ENCODE measurements at regions not wholly inside any gene's neighbourhood (a gene's known extent, or its start where the extent isn't known, plus 50 kb on each side); places are given as distances from the start of the nearest gene placed in this dataset.

DNA sequence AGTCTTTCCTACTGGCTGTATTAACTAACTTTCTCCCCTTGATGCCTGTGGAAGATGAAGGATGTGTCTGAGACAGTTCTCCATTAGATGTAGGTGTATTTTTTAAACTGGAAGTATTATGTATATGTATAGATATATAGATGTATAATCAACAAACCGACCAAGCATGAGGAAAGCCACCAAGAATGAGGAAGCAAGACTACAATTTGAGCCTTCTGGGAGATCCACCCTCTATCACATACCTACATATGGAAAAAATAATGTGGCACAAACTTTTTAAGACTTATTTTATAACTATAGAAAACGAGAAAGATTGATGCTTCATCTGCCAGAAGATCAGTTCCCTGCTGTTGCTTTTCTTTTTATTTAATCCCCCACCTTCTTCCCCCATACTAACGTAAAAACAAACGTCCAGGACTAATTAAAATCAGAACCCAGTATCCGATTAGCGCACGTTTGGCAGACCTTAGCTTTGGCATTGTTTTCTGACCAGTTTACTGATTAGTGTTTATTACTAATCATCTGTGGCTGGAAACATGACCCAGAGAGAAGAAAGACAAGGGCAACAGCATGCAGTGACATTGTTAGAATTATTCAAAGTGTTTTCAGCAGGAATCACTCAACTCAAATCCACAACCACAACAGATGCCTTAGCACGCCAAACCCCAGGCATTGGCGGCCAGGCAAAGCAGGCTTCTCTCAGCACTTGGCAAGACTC, 490.2 kb downstream of the EBF1 start:
- CTCF ChIA-PET = no interaction called here
- in situ Hi-C loops (cut with MboI) = no loop called here

DNA sequence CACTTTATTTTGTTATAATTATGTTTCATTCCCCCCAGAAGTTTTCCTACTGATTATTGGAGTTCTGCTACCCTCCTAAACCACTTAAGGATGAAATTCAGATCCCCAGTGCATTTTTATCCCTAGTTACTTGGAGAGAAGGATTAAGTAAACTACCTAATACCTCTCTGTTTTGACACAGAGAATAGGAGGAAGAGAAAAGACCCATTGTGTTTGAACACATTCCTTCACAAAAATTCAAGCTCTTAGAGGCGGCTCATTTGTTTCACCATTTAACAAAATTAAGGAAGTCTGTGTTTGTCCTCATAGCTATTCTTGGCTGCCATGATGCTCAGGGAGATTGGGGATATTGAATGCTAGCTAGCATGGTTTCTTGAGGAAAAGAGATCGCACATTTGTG, 492.6 kb downstream of the EBF1 start:
- no TSS peak for BruUV-seq (replicated peaks)
- TF ChIP-seq EZH2 (IDR thresholded peaks at IDR 0.05; ENCODE audit: borderline replicate concordance, control insufficient read depth, low read depth, low read length) (no peak), STAT3 (IDR thresholded peaks at IDR 0.05; ENCODE audit: low read depth, low read length) (no peak), ZNF384 (IDR thresholded peaks at IDR 0.05; ENCODE audit: borderline replicate concordance, low read depth, low read length) (no peak), RFX5 (IDR thresholded peaks at IDR 0.05; ENCODE audit: low read depth, low read length) (no peak), MYC (IDR thresholded peaks at IDR 0.05; ENCODE audit: insufficient read depth, insufficient read length, insufficient replicate concordance, low read length, severe bottlenecking) (no peak), PAX8 (IDR thresholded peaks at IDR 0.05) (no peak), NR2C1 (IDR thresholded peaks at IDR 0.05) (no peak), FOXM1 (IDR thresholded peaks at IDR 0.05; ENCODE audit: low read depth, low read length) (no peak), MYB (IDR thresholded peaks at IDR 0.05; ENCODE audit: borderline replicate concordance, low read depth, low read length) (no peak), STAT1 (conservative IDR thresholded peaks at IDR 0.05) (no peak), IRF4 (IDR thresholded peaks at IDR 0.05; ENCODE audit: low read depth, low read length) (no peak), SREBF1 (IDR thresholded peaks at IDR 0.05; ENCODE audit: low read length) (no peak), RELA (IDR thresholded peaks at IDR 0.05; ENCODE audit: borderline replicate concordance, partially characterized antibody) (no peak)
- TF ChIP-seq, protein P1, sequence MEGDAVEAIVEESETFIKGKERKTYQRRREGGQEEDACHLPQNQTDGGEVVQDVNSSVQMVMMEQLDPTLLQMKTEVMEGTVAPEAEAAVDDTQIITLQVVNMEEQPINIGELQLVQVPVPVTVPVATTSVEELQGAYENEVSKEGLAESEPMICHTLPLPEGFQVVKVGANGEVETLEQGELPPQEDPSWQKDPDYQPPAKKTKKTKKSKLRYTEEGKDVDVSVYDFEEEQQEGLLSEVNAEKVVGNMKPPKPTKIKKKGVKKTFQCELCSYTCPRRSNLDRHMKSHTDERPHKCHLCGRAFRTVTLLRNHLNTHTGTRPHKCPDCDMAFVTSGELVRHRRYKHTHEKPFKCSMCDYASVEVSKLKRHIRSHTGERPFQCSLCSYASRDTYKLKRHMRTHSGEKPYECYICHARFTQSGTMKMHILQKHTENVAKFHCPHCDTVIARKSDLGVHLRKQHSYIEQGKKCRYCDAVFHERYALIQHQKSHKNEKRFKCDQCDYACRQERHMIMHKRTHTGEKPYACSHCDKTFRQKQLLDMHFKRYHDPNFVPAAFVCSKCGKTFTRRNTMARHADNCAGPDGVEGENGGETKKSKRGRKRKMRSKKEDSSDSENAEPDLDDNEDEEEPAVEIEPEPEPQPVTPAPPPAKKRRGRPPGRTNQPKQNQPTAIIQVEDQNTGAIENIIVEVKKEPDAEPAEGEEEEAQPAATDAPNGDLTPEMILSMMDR (IDR thresholded peaks at IDR 0.05 in 2 of 3, conservative IDR thresholded peaks at IDR 0.05 in 1 of 3; ENCODE audit: control insufficient read depth in 2 of 3, extremely low read depth in 1 of 3, insufficient read depth in 1 of 3, low read depth in 3 of 3, low read length in 3 of 3) = no peak
- TF ChIP-seq, protein P2, sequence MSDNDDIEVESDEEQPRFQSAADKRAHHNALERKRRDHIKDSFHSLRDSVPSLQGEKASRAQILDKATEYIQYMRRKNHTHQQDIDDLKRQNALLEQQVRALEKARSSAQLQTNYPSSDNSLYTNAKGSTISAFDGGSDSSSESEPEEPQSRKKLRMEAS (IDR thresholded peaks at IDR 0.05; ENCODE audit: low read depth, low read length) = no peak

More for the DNA sequence above, 490.2 kb downstream of the EBF1 start:
- Histone ChIP-seq H3K9me3 (replicated peaks; ENCODE audit: control insufficient read depth, insufficient read depth, low read length) (no peaks in the 10 kb centered on the region), H3K79me2 (ENCODE audit: control insufficient read depth, insufficient read depth, low read length) (no peaks in the 10 kb centered on the region), H3K4me3 (no peak overlapping the region), H3K27ac (ENCODE audit: control insufficient read depth, insufficient read depth) (no peak overlapping the region), H3K9ac (ENCODE audit: control insufficient read depth, insufficient read depth, low read length) (no peak overlapping the region), H3K27me3 (replicated peaks in 1 of 2; ENCODE audit: control insufficient read depth in 2 of 2, insufficient read depth in 2 of 2, low read length in 1 of 2) (no peaks in the 10 kb centered on the region), H3K36me3 (ENCODE audit: control insufficient read depth in 2 of 2, insufficient read depth in 2 of 2, low read length in 1 of 2) (no peaks in the 10 kb centered on the region), H3K4me1 (ENCODE audit: control insufficient read depth, insufficient read depth, low read length) (no peaks in the 10 kb centered on the region), H3K4me2 (ENCODE audit: control insufficient read depth, insufficient read depth) (no peak overlapping the region), H2AFZ (ENCODE audit: control insufficient read depth, low read depth, low read length) (no peak overlapping the region), H4K20me1 (ENCODE audit: control insufficient read depth, insufficient read depth) (no peaks in the 10 kb centered on the region)
- ChIA-PET RAD21 (ENCODE audit: unreplicated experiment) (no interaction called here), POLR2A (interaction anchor here (0.9 kb wide), 1 partner anchor 9 kb away, joined by 3 read pairs; no protein-coding TSS in a partner anchor), SMC1A (ENCODE audit: uncharacterized antibody, unreplicated experiment) (interaction anchor here (0.6 kb wide), 1 partner anchor 14 kb away, joined by 3 read pairs; no protein-coding TSS in a partner anchor)
- DNase-seq (ENCODE audit: low read depth, low spot score) = no peak
- intact Hi-C loops (cut with micrococcal nuclease; ENCODE audit: unreplicated experiment) = no loop called here
- ATAC-seq = no peak
- TF ChIP-seq HDAC2 (IDR thresholded peaks at IDR 0.05) (no peak), SUZ12 (IDR thresholded peaks at IDR 0.05; ENCODE audit: unreplicated experiment) (no peak), CHD4 (IDR thresholded peaks at IDR 0.05) (no peak), CEBPB (IDR thresholded peaks at IDR 0.05; ENCODE audit: borderline replicate concordance in 1 of 2, low read depth in 2 of 2, low read length in 2 of 2) (no peak)
- BruUV-seq (replicated peaks) = no TSS peak
- WGBS (ENCODE audit: insufficient coverage, insufficient replicate concordance, low lambda C conversion rate, missing lambda C conversion rate) = 47% methylated on average over 9 of the region's 9 CpGs
- no peak for FAIRE-seq

More for the DNA sequence above, 492.6 kb downstream of the EBF1 start:
- no peak overlapping the region for H3K4me3 ChIP-seq
- H3K4me2 ChIP-seq (ENCODE audit: control insufficient read depth, insufficient read depth) = no peak overlapping the region
- intact Hi-C loops (cut with micrococcal nuclease; ENCODE audit: unreplicated experiment) = no loop called here
- H3K79me2 ChIP-seq (ENCODE audit: control insufficient read depth, insufficient read depth, low read length) = no peaks in the 10 kb centered on the region
- H4K20me1 ChIP-seq (ENCODE audit: control insufficient read depth, insufficient read depth) = no peaks in the 10 kb centered on the region
- in situ Hi-C loops (cut with MboI) = no loop called here
- H3K9ac ChIP-seq (ENCODE audit: control insufficient read depth, insufficient read depth, low read length) = no peak overlapping the region
- no peaks in the 10 kb centered on the region for H3K4me1 ChIP-seq (ENCODE audit: control insufficient read depth, insufficient read depth, low read length)
- no peak overlapping the region for H3K27ac ChIP-seq (ENCODE audit: control insufficient read depth, insufficient read depth)
- no peaks in the 10 kb centered on the region for H3K9me3 ChIP-seq (replicated peaks; ENCODE audit: control insufficient read depth, insufficient read depth, low read length)
- POLR2A ChIA-PET = no interaction called here
- no peak for DNase-seq (ENCODE audit: low read depth, low spot score)
- no peaks in the 10 kb centered on the region for H3K36me3 ChIP-seq (ENCODE audit: control insufficient read depth in 2 of 2, insufficient read depth in 2 of 2, low read length in 1 of 2)
- no peak for FAIRE-seq
- no peak overlapping the region for H2AFZ ChIP-seq (ENCODE audit: control insufficient read depth, low read depth, low read length)
- SMC1A ChIA-PET (ENCODE audit: uncharacterized antibody, unreplicated experiment) = interaction anchor here (0.7 to 1.9 kb wide), 4 partner anchors 8 to 317 kb away, joined by 3 to 5 read pairs (median 4); no protein-coding TSS in a partner anchor
- no peak for ATAC-seq
- CTCF ChIA-PET = interaction anchor here (1.7 kb wide), 1 partner anchor 11 kb away, joined by 3 read pairs; no protein-coding TSS in a partner anchor
- no peaks in the 10 kb centered on the region; a peak in 1 of 4 replicates for H3K27me3 ChIP-seq (replicated peaks in 1 of 2; ENCODE audit: control insufficient read depth in 2 of 2, insufficient read depth in 2 of 2, low read length in 1 of 2)
- RAD21 ChIA-PET (ENCODE audit: unreplicated experiment) = no interaction called here
- WGBS (ENCODE audit: insufficient coverage, insufficient replicate concordance, low lambda C conversion rate, missing lambda C conversion rate) = 89% methylated on average over 2 of the region's 2 CpGs
